Lung (tissue), 11 donors: ENCODE measurements at regions not wholly inside any gene's neighbourhood (a gene's known extent, or its start where the extent isn't known, plus 50 kb on each side); places are given as distances from the start of the nearest gene placed in this dataset.
"Not testable (repeated sequence)": the region's sequence is repeated elsewhere in the genome, so short reads cannot be mapped to it uniquely, and the experiment has no call there.

ENCODE experiments used
- ATAC-seq: fragments of 200-7000 bp; cut with Tn5 transposase; one replicate; pipeline ENCODE4 v1.9.1; 2020; ENCODE audit warnings: moderate number of reproducible peaks; ENCODE audit not compliant: insufficient read depth, low FRiP score
- DNase-seq, 3 donors: peaks; one replicate each; pipeline ENCODE4 v3.0.0-alpha.2; 2013 to 2017
- H3K27ac ChIP-seq, 2 donors: one replicate each; pipeline ENCODE4 v1.5.1; 2013; ENCODE audit warnings: mild to moderate bottlenecking in 2 of 2, moderate library complexity in 2 of 2, control low read depth in 1 of 2, inconsistent platforms in 1 of 2, low read depth in 1 of 2, low read length in 1 of 2
- H3K27me3 ChIP-seq, 3 donors: one replicate each; pipeline ENCODE4 v1.5.1; 2013; ENCODE audit warnings: low read length in 2 of 3; ENCODE audit not compliant: control insufficient read depth in 3 of 3, insufficient read depth in 3 of 3
- H3K36me3 ChIP-seq, 4 donors: one replicate each; pipeline ENCODE4 v1.5.1; 2013; ENCODE audit warnings: low read length in 4 of 4, mild to moderate bottlenecking in 1 of 4, moderate library complexity in 1 of 4; ENCODE audit not compliant: control insufficient read depth in 4 of 4, insufficient read depth in 4 of 4
- H3K4me1 ChIP-seq, 5 donors: one replicate each; pipeline ENCODE4 v1.5.1; 2013; ENCODE audit warnings: low read length in 5 of 5, mild to moderate bottlenecking in 2 of 5, moderate library complexity in 1 of 5; ENCODE audit not compliant: control insufficient read depth in 5 of 5, insufficient read depth in 5 of 5
- H3K4me3 ChIP-seq: one replicate; pipeline ENCODE4 v1.5.1; 2013; ENCODE audit warnings: mild to moderate bottlenecking, control low read depth, moderate library complexity
- H3K9ac ChIP-seq, 2 donors: one replicate each; pipeline ENCODE4 v1.5.1; 2013; ENCODE audit warnings: low read length in 2 of 2, control low read depth in 1 of 2; ENCODE audit not compliant: insufficient read depth in 1 of 2
- H3K9me3 ChIP-seq, 4 donors: one replicate each; pipeline ENCODE4 v1.5.1; 2013; ENCODE audit warnings: low read length in 3 of 4, mild to moderate bottlenecking in 1 of 4, moderate library complexity in 1 of 4; ENCODE audit not compliant: control insufficient read depth in 4 of 4, insufficient read depth in 3 of 4
- CTCF ChIP-seq: IDR thresholded peaks from 2 replicates; pipeline ENCODE4 v1.5.1; 2012; ENCODE audit warnings: mild to moderate bottlenecking; ENCODE audit errors: control extremely low read depth, extremely low read depth
- WGBS, 2 donors: extraction: QIAGEN DNeasy Blood & Tissue Kit; methylation state at CpG; one replicate each; pipeline ENCODE4 v1.1.7; 2013; 5-methylcytosine and 5-hydroxymethylcytosine counted together
- donor health status: control.
- donor health status: control.
- donor health status: Bipolar disorder and iron deficiency.
- donor health status: healthy.
- donor health status: DM: yes; HTN: yes; CAD: no.

- peaks cover 0 to 1% (median 0%) of the 10 kb centered on the region in 4 donors for H3K9me3 ChIP-seq
- H3K4me1 ChIP-seq = peaks cover 0 to 11% (median 0%) of the 10 kb centered on the region in 5 donors
- no peaks in the 10 kb centered on the region for H3K36me3 ChIP-seq
- H3K4me3 ChIP-seq = no peak overlapping the region
- ATAC-seq = no peak
- no peak overlapping the region for H3K27ac ChIP-seq
- WGBS, 2 donors = 65 to 84% methylated on average over 18 of the region's 18 CpGs
- H3K9ac ChIP-seq = no peak overlapping the region
- peaks cover 0 to 5% (median 0%) of the 10 kb centered on the region in 3 donors for H3K27me3 ChIP-seq
- no peak for DNase-seq
- no peak for TF ChIP-seq CTCF
Measured at GRCh38 chr21:33139084-33139483, 69.1 kb downstream of the OLIG1 start.

- H3K4me1 ChIP-seq = peaks cover 0 to 11% (median 0%) of the 10 kb centered on the region in 5 donors
- WGBS, 2 donors = 81 to 89% methylated on average over 2 of the region's 2 CpGs
- H3K27me3 ChIP-seq = peaks cover 0 to 2% (median 0%) of the 10 kb centered on the region in 3 donors
- no peak overlapping the region for H3K9ac ChIP-seq
- ATAC-seq (no peak), DNase-seq (no peak)
- no peak overlapping the region for H3K27ac ChIP-seq
- no peak for TF ChIP-seq CTCF
- peaks cover 0 to 1% (median 0%) of the 10 kb centered on the region in 4 donors for H3K9me3 ChIP-seq
- no peaks in the 10 kb centered on the region for H3K36me3 ChIP-seq
- no peak overlapping the region for H3K4me3 ChIP-seq
Measured at GRCh38 chr21:33140288-33140687, 70.3 kb downstream of the OLIG1 start.

- no peak for ATAC-seq
- TF ChIP-seq CTCF = no peak
- WGBS, 2 donors = 79 to 90% methylated on average over 4 of the region's 4 CpGs
Measured at GRCh38 chr21:33146467-33146866, 76.5 kb downstream of the OLIG1 start.

GRCh38 chr21:33149181-33149580 is 79.2 kb downstream of the OLIG1 start:
- ATAC-seq (no peak), DNase-seq (no peak)
- Histone ChIP-seq H3K27me3 (peaks cover 0 to 24% (median 5%) of the 10 kb centered on the region in 3 donors), H3K4me1 (no peaks in the 10 kb centered on the region), H3K9me3 (peaks cover 0 to 2% (median 0%) of the 10 kb centered on the region in 4 donors), H3K9ac (no peak overlapping the region), H3K4me3 (no peak overlapping the region), H3K27ac (no peak overlapping the region), H3K36me3 (no peaks in the 10 kb centered on the region)
- WGBS, 2 donors = 75 to 93% methylated on average over 11 of the region's 11 CpGs
- no peak for TF ChIP-seq CTCF

More at GRCh38 chr21:33146467-33146866, 76.5 kb downstream of the OLIG1 start:
- Histone ChIP-seq H3K36me3 (no peaks in the 10 kb centered on the region), H3K27me3 (peaks cover 0 to 13% (median 5%) of the 10 kb centered on the region in 3 donors), H3K9me3 (peaks cover 0 to 4% (median 0%) of the 10 kb centered on the region in 4 donors), H3K27ac (no peak overlapping the region), H3K4me3 (no peak overlapping the region), H3K9ac (no peak overlapping the region), H3K4me1 (no peaks in the 10 kb centered on the region)
- DNase-seq = no peak

GRCh38 chr21:33150968-33151367 is 78.8 kb upstream of the IFNAR2 start:
- not testable (repeated sequence) for ATAC-seq, H3K27ac ChIP-seq, H3K36me3 ChIP-seq, H3K9me3 ChIP-seq, H3K4me3 ChIP-seq, H3K4me1 ChIP-seq, DNase-seq, H3K9ac ChIP-seq
- H3K27me3 ChIP-seq = peaks cover 0 to 24% (median 5%) of the 10 kb centered on the region in 3 donors
- WGBS, 2 donors = 88 to 93% methylated on average over 3 of the region's 3 CpGs
